Adrenal gland (tissue), 9 donors: ENCODE measurements at regions not wholly inside any gene's neighbourhood (a gene's known extent, or its start where the extent isn't known, plus 50 kb on each side); places are given as distances from the start of the nearest gene placed in this dataset.

Experiments used
- DNase-seq, 7 donors: peaks; one replicate each; pipeline ENCODE4 v3.0.0-alpha.2; 2019 to 2020
- H3K27ac ChIP-seq, 5 donors: fragments of 200-600 bp; sonication (generic) in 4 of 5; 1 replicate in 3 of 5; 2 replicates in 2 of 5; pipeline versions ENCODE4 v1.5.1 to v1.8.0; 2016 to 2020; ENCODE audit warnings: mild to moderate bottlenecking in 1 of 5
- H3K27me3 ChIP-seq: fragments of 200-600 bp; 2 replicates; pipeline ENCODE4 v1.8.0; 2021
- H3K36me3 ChIP-seq, 2 donors: fragments of 200-600 bp; replicated peaks in 1 of 2; 1 replicate in 1 of 2; 2 replicates in 1 of 2; pipeline versions ENCODE4 v1.5.1 to v1.8.0; 2018 to 2022
- H3K4me1 ChIP-seq, 2 donors: fragments of 200-600 bp; replicated peaks in 1 of 2; 1 replicate in 1 of 2; 2 replicates in 1 of 2; pipeline versions ENCODE4 v1.5.1 to v1.8.0; 2018 to 2021
- H3K4me3 ChIP-seq, 4 donors: fragments of 200-600 bp; sonication (generic) in 3 of 4; one replicate each; pipeline ENCODE4 v1.5.1; 2016 to 2018
- H3K9me3 ChIP-seq, 3 donors: fragments of 200-600 bp; sonication (generic) in 1 of 3; replicated peaks in 1 of 3; 1 replicate in 2 of 3; 2 replicates in 1 of 3; pipeline versions ENCODE4 v1.5.1 to v1.8.0; 2016 to 2021
- CTCF ChIP-seq, 6 experiments: fragments of 450-650 bp in 4 of 6; fragments of 200-600 bp in 2 of 6; sonication (generic) in 1 of 6; IDR thresholded peaks; 1 replicate in 5 of 6; 2 replicates in 1 of 6; pipeline versions ENCODE4 v1.5.1 to v1.8.0; 2016 to 2021; ENCODE audit warnings: antibody characterized with exemption in 6 of 6, mild to moderate bottlenecking in 2 of 6, moderate library complexity in 1 of 6
- POLR2A ChIP-seq, 2 donors: fragments of 450-650 bp; IDR thresholded peaks; one replicate each; pipeline ENCODE4 v1.6.1; 2017; ENCODE audit warnings: antibody characterized with exemption in 2 of 2, mild to moderate bottlenecking in 2 of 2, moderate library complexity in 1 of 2
- WGBS, 4 donors: extraction: QIAGEN DNeasy Blood & Tissue Kit in 2 of 4; methylation state at CpG; one replicate each; pipeline versions ENCODE4 v1.1.5 to v1.1.7; 2013 to 2017; 5-methylcytosine and 5-hydroxymethylcytosine counted together
- intact Hi-C, 2 donors: fragments of 100-400 bp; cut with DNase I; formaldehyde crosslinking; loops; one replicate each; pipeline versions ENCODE4 v1.14.1 to v1.15.0; 2022 to 2023
- donor health status: healthy with polysubstance abuse.
- donor health status: Bipolar disorder and iron deficiency.
- donor health status: DM: yes; HTN: yes; CAD: no.
- donor health status: DM: no; HTN: no; CAD: no.
- donor health status: DM: no; HTN: no; CAD: no.

- no peak overlapping the region for H3K27ac ChIP-seq
- H3K4me1 ChIP-seq: no peaks in the 10 kb centered on the region
- no peaks in the 10 kb centered on the region for H3K27me3 ChIP-seq
- WGBS, 4 donors: 65 to 89% (median 80%) methylated on average over 1 of the region's 1 CpG
- no peak overlapping the region for H3K4me3 ChIP-seq
- H3K9me3 ChIP-seq: peaks cover 0 to 7% (median 0%) of the 10 kb centered on the region in 3 donors
- no peak for DNase-seq
- H3K36me3 ChIP-seq: no peaks in the 10 kb centered on the region
- TF ChIP-seq POLR2A (IDR thresholded peaks at IDR 0.05) (no peak), CTCF (IDR thresholded peaks at IDR 0.05) (no peak)
- intact Hi-C loops: no loop called here
Measured at GRCh38 chr6:130314271-130314670, 51.5 kb upstream of the TMEM200A start.

- Histone ChIP-seq H3K27me3 (no peaks in the 10 kb centered on the region), H3K36me3 (no peaks in the 10 kb centered on the region), H3K4me3 (no peak overlapping the region), H3K4me1 (no peaks in the 10 kb centered on the region), H3K27ac (no peak overlapping the region), H3K9me3 (peaks cover 0 to 7% (median 0%) of the 10 kb centered on the region in 3 donors)
- DNase-seq: no peak
- TF ChIP-seq POLR2A (IDR thresholded peaks at IDR 0.05) (no peak), CTCF (IDR thresholded peaks at IDR 0.05) (no peak)
- intact Hi-C loops: no loop called here
- WGBS, 4 donors: 84 to 89% (median 88%) methylated on average over 3 to 4 of the region's 4 CpGs
Measured at GRCh38 chr6:130313206-130313605, 52.6 kb upstream of the TMEM200A start.

- H3K9me3 ChIP-seq: no peaks in the 10 kb centered on the region
- H3K4me3 ChIP-seq: no peak overlapping the region
- H3K4me1 ChIP-seq: no peaks in the 10 kb centered on the region
- no peak for DNase-seq
- no peaks in the 10 kb centered on the region for H3K36me3 ChIP-seq
- intact Hi-C loops: no loop called here
- H3K27ac ChIP-seq: no peak overlapping the region
- H3K27me3 ChIP-seq: no peaks in the 10 kb centered on the region
- TF ChIP-seq CTCF (IDR thresholded peaks at IDR 0.05) (no peak), POLR2A (IDR thresholded peaks at IDR 0.05) (no peak)
Measured at GRCh38 chr6:130309028-130309427, 56.8 kb upstream of the TMEM200A start.

GRCh38 chr6:130307752-130308361 is 58.0 kb upstream of the TMEM200A start:
- no peak overlapping the region for H3K4me3 ChIP-seq
- WGBS, 4 donors: 33 to 56% (median 44%) methylated on average over 1 of the region's 1 CpG
- no peak overlapping the region for H3K27ac ChIP-seq
- intact Hi-C loops: no loop called here
- H3K9me3 ChIP-seq: no peaks in the 10 kb centered on the region
- no peaks in the 10 kb centered on the region for H3K4me1 ChIP-seq
- H3K36me3 ChIP-seq: no peaks in the 10 kb centered on the region
- TF ChIP-seq POLR2A (IDR thresholded peaks at IDR 0.05) (no peak), CTCF (IDR thresholded peaks at IDR 0.05) (no peak)
- DNase-seq: no peak
- no peaks in the 10 kb centered on the region for H3K27me3 ChIP-seq
